DND-41 (cell line): ENCODE measurements at regions not wholly inside any gene's neighbourhood (a gene's known extent, or its start where the extent isn't known, plus 50 kb on each side); places are given as distances from the start of the nearest gene placed in this dataset.
A peak's percentile ranks its signal among the peaks of the same experiment; 100 is the strongest.

Source experiments
- ATAC-seq: fragments of 200-7000 bp; cut with Tn5 transposase; 3 replicates; pipeline ENCODE4 v1.9.1; 2021; ENCODE audit warnings: low read depth; ENCODE audit not compliant: insufficient read depth
- DNase-seq: peaks from one replicate; pipeline ENCODE4 v3.0.0-alpha.2; 2020
- H2AFZ ChIP-seq: 2 replicates; pipeline ENCODE4 v1.6.0; 2012; ENCODE audit warnings: low read depth, low read length
- H3K27ac ChIP-seq: 2 replicates; pipeline ENCODE4 v1.5.1; 2012; ENCODE audit warnings: low read length, inconsistent platforms
- H3K27me3 ChIP-seq: fragments of 200-600 bp; sonication (generic); 2 replicates; pipeline ENCODE4 v1.6.0; 2012; ENCODE audit warnings: low read length, mild to moderate bottlenecking, inconsistent platforms; ENCODE audit not compliant: insufficient read depth, poor library complexity
- H3K36me3 ChIP-seq: 2 replicates; pipeline ENCODE4 v1.5.1; 2012; ENCODE audit warnings: low read length, inconsistent platforms; ENCODE audit not compliant: insufficient read depth
- H3K4me1 ChIP-seq: 2 replicates; pipeline ENCODE4 v1.5.1; 2012; ENCODE audit warnings: mild to moderate bottlenecking, low read length; ENCODE audit not compliant: insufficient read depth
- H3K4me2 ChIP-seq: 2 replicates; pipeline ENCODE4 v1.6.0; 2012; ENCODE audit warnings: mild to moderate bottlenecking, moderate library complexity, low read length, inconsistent platforms; ENCODE audit not compliant: insufficient read depth
- H3K4me3 ChIP-seq, 2 experiments: fragments of 200-600 bp in 1 of 2; shearing (Covaris generic) in 1 of 2; 2 replicates each; pipeline ENCODE4 v1.5.1; 2012 to 2016; ENCODE audit warnings: inconsistent platforms in 2 of 2, low read length in 2 of 2, mild to moderate bottlenecking in 2 of 2, low read depth in 1 of 2, moderate library complexity in 1 of 2
- H3K79me2 ChIP-seq: 2 replicates; pipeline ENCODE4 v1.6.0; 2012; ENCODE audit warnings: low read length, inconsistent platforms; ENCODE audit not compliant: insufficient read depth
- H3K9ac ChIP-seq: 2 replicates; pipeline ENCODE4 v1.6.0; 2012; ENCODE audit warnings: low read depth, mild to moderate bottlenecking, inconsistent platforms, low read length, moderate library complexity
- H3K9me3 ChIP-seq: 2 replicates; pipeline ENCODE4 v1.5.1; 2012; ENCODE audit warnings: low read length, moderate library complexity, mild to moderate bottlenecking, inconsistent platforms; ENCODE audit not compliant: insufficient read depth, severe bottlenecking
- H4K20me1 ChIP-seq: 2 replicates; pipeline ENCODE4 v1.6.0; 2012; ENCODE audit warnings: low read length; ENCODE audit not compliant: insufficient read depth
- CTCF ChIP-seq: IDR thresholded peaks from 2 replicates; pipeline ENCODE4 v1.5.1; 2012; ENCODE audit warnings: borderline replicate concordance, low read length, moderate library complexity, mild to moderate bottlenecking; ENCODE audit not compliant: poor library complexity, severe bottlenecking; ENCODE audit errors: extremely low read depth
- EZH2 ChIP-seq: IDR thresholded peaks from 3 replicates; pipeline ENCODE4 v1.6.1; 2012; ENCODE audit warnings: borderline replicate concordance, low read depth, mild to moderate bottlenecking, moderate library complexity, low read length, inconsistent platforms; ENCODE audit not compliant: severe bottlenecking

GRCh38 chr4:134326866-134327265, 125.3 kb upstream of the PABPC4L start:
- H3K79me2 ChIP-seq = no peaks in the 10 kb centered on the region
- no peaks in the 10 kb centered on the region for H3K27me3 ChIP-seq
- H3K4me2 ChIP-seq = no peak overlapping the region
- H3K36me3 ChIP-seq = no peaks in the 10 kb centered on the region
- H3K9me3 ChIP-seq = peaks cover 12% of the 10 kb centered on the region
- DNase-seq (no peak), ATAC-seq (no peak)
- H3K4me1 ChIP-seq = no peaks in the 10 kb centered on the region
- no peak overlapping the region for H3K9ac ChIP-seq
- H3K4me3 ChIP-seq = no peak overlapping the region
- no peaks in the 10 kb centered on the region for H4K20me1 ChIP-seq
- H2AFZ ChIP-seq = no peak overlapping the region
- H3K27ac ChIP-seq = no peak overlapping the region
- TF ChIP-seq CTCF = no peak
- no peak for TF ChIP-seq EZH2

- Histone ChIP-seq H3K27ac (no peak overlapping the region), H3K4me1 (no peaks in the 10 kb centered on the region), H4K20me1 (no peaks in the 10 kb centered on the region), H3K79me2 (no peaks in the 10 kb centered on the region), H3K4me3 (no peak overlapping the region), H3K36me3 (no peaks in the 10 kb centered on the region), H3K9me3 (peaks cover 12% of the 10 kb centered on the region), H3K9ac (no peak overlapping the region), H3K4me2 (no peak overlapping the region), H3K27me3 (no peaks in the 10 kb centered on the region), H2AFZ (no peak overlapping the region)
- no peak for TF ChIP-seq CTCF
- TF ChIP-seq EZH2 = no peak
- ATAC-seq (no peak), DNase-seq (no peak)
Measured at GRCh38 chr4:134324179-134324578, 122.6 kb upstream of the PABPC4L start.

- TF ChIP-seq EZH2 (no peak), CTCF (no peak)
- Histone ChIP-seq H3K27me3 (no peaks in the 10 kb centered on the region), H3K4me1 (no peaks in the 10 kb centered on the region), H3K9me3 (peaks cover 3% of the 10 kb centered on the region), H3K79me2 (no peaks in the 10 kb centered on the region), H2AFZ (0 out of 2 replicates have a peak overlapping the region, but pooled peaks have one; percentile 36), H3K27ac (no peak overlapping the region), H3K36me3 (no peaks in the 10 kb centered on the region), H3K4me2 (no peak overlapping the region), H3K4me3 (no peak overlapping the region), H3K9ac (no peak overlapping the region), H4K20me1 (no peaks in the 10 kb centered on the region)
- DNase-seq (no peak), ATAC-seq (no peak)
Measured at GRCh38 chr4:134320048-134320447, 118.5 kb upstream of the PABPC4L start.

- Histone ChIP-seq H3K9me3 (no peaks in the 10 kb centered on the region), H2AFZ (no peak overlapping the region), H3K27ac (no peak overlapping the region), H3K36me3 (no peaks in the 10 kb centered on the region), H3K27me3 (no peaks in the 10 kb centered on the region), H3K79me2 (no peaks in the 10 kb centered on the region), H3K4me3 (no peak overlapping the region), H3K9ac (no peak overlapping the region), H3K4me1 (no peaks in the 10 kb centered on the region), H3K4me2 (no peak overlapping the region), H4K20me1 (no peaks in the 10 kb centered on the region)
- DNase-seq (no peak), ATAC-seq (no peak)
- no peak for TF ChIP-seq EZH2
- no peak for TF ChIP-seq CTCF
Measured at GRCh38 chr4:134313591-134313990, 112.0 kb upstream of the PABPC4L start.
